H9 (cell line): ENCODE measurements at regions not wholly inside any gene's neighbourhood (a gene's known extent, or its start where the extent isn't known, plus 50 kb on each side); places are given as distances from the start of the nearest gene placed in this dataset.
"Not testable (repeated sequence)": the region's sequence is repeated elsewhere in the genome, so short reads cannot be mapped to it uniquely, and the experiment has no call there.

Experiments
- DNase-seq: peaks from one replicate; pipeline ENCODE4 v3.0.0-alpha.2; 2017
- H2AFZ ChIP-seq: one replicate; pipeline ENCODE4 v1.6.1; 2013; ENCODE audit warnings: mild to moderate bottlenecking, low read length, control low read depth, moderate library complexity
- H2AK5ac ChIP-seq: 2 replicates; pipeline ENCODE4 v1.6.1; 2013; ENCODE audit warnings: low read length, control low read depth, mixed read lengths; ENCODE audit not compliant: insufficient read length
- H2BK120ac ChIP-seq: one replicate; pipeline ENCODE4 v1.6.1; 2013; ENCODE audit warnings: low read depth, mild to moderate bottlenecking, low read length, control low read depth, inconsistent platforms; ENCODE audit not compliant: poor library complexity, severe bottlenecking
- H2BK12ac ChIP-seq: 2 replicates; pipeline ENCODE4 v1.6.1; 2013; ENCODE audit warnings: low read length, control low read depth, mixed read lengths, low read depth; ENCODE audit not compliant: insufficient read length
- H2BK15ac ChIP-seq: 2 replicates; pipeline ENCODE4 v1.6.1; 2013; ENCODE audit warnings: low read depth, low read length, control low read depth
- H2BK20ac ChIP-seq: one replicate; pipeline ENCODE4 v1.6.1; 2013; ENCODE audit warnings: low read depth, mild to moderate bottlenecking, low read length, control low read depth, inconsistent platforms; ENCODE audit not compliant: poor library complexity, severe bottlenecking
- H2BK5ac ChIP-seq: 2 replicates; pipeline ENCODE4 v1.6.1; 2013; ENCODE audit warnings: low read length, control low read depth, mixed read lengths; ENCODE audit not compliant: insufficient read length
- H3K14ac ChIP-seq: 2 replicates; pipeline ENCODE4 v1.6.1; 2013; ENCODE audit warnings: low read length, control low read depth; ENCODE audit not compliant: insufficient read depth
- H3K18ac ChIP-seq: 2 replicates; pipeline ENCODE4 v1.6.1; 2013; ENCODE audit warnings: low read depth, mild to moderate bottlenecking, mixed read lengths, low read length, control low read depth; ENCODE audit not compliant: insufficient read length
- H3K23ac ChIP-seq: 2 replicates; pipeline ENCODE4 v1.6.1; 2013; ENCODE audit warnings: low read length, control low read depth, mixed read lengths, low read depth; ENCODE audit not compliant: insufficient read length
- H3K23me2 ChIP-seq: 2 replicates; pipeline ENCODE4 v1.6.1; 2013; ENCODE audit warnings: low read depth, mild to moderate bottlenecking, mixed read lengths, low read length, control low read depth; ENCODE audit not compliant: insufficient read length, poor library complexity, severe bottlenecking
- H3K27ac ChIP-seq: 2 replicates; pipeline ENCODE4 v1.5.1; 2013; ENCODE audit warnings: low read length, control low read depth, mixed read lengths, low read depth; ENCODE audit not compliant: insufficient read length
- H3K27me3 ChIP-seq: 2 replicates; pipeline ENCODE4 v1.6.1; 2013; ENCODE audit warnings: low read length, control low read depth, inconsistent platforms; ENCODE audit not compliant: insufficient read depth
- H3K4ac ChIP-seq: 2 replicates; pipeline ENCODE4 v1.6.1; 2013; ENCODE audit warnings: low read depth, mild to moderate bottlenecking, control low read depth, inconsistent platforms, low read length, moderate library complexity
- H3K4me1 ChIP-seq: 2 replicates; pipeline ENCODE4 v1.6.1; 2013; ENCODE audit warnings: low read length, control low read depth, inconsistent platforms; ENCODE audit not compliant: insufficient read depth
- H3K4me2 ChIP-seq: 2 replicates; pipeline ENCODE4 v1.6.1; 2013; ENCODE audit warnings: low read length, control low read depth, mixed read lengths; ENCODE audit not compliant: insufficient read length, insufficient read depth
- H3K56ac ChIP-seq: 2 replicates; pipeline ENCODE4 v1.6.1; 2013; ENCODE audit warnings: low read depth, mild to moderate bottlenecking, mixed read lengths, low read length, control low read depth; ENCODE audit not compliant: insufficient read length
- H3K79me1 ChIP-seq: 2 replicates; pipeline ENCODE4 v1.6.1; 2013; ENCODE audit warnings: low read depth, mild to moderate bottlenecking, moderate library complexity, low read length, control low read depth, inconsistent platforms; ENCODE audit not compliant: insufficient read depth, poor library complexity, severe bottlenecking
- H3K79me2 ChIP-seq: 2 replicates; pipeline ENCODE4 v1.6.1; 2013; ENCODE audit warnings: low read length, control low read depth, inconsistent platforms; ENCODE audit not compliant: insufficient read depth
- H3K9ac ChIP-seq: 2 replicates; pipeline ENCODE4 v1.6.1; 2013; ENCODE audit warnings: low read length, control low read depth, mixed read lengths; ENCODE audit not compliant: insufficient read length; ENCODE audit errors: extremely low read depth
- H3K9me3 ChIP-seq: one replicate; pipeline ENCODE4 v1.6.1; 2013; ENCODE audit warnings: low read depth, low read length, inconsistent platforms; ENCODE audit not compliant: control insufficient read depth
- H3T11ph ChIP-seq: one replicate; pipeline ENCODE4 v1.6.1; 2013; ENCODE audit warnings: mild to moderate bottlenecking, low read length, control low read depth, inconsistent platforms
- H4K20me1 ChIP-seq: one replicate; pipeline ENCODE4 v1.6.1; 2013; ENCODE audit not compliant: control insufficient read depth, insufficient read length, insufficient read depth
- H4K5ac ChIP-seq: 2 replicates; pipeline ENCODE4 v1.6.1; 2013; ENCODE audit warnings: low read depth, mild to moderate bottlenecking, mixed read lengths, low read length, control low read depth; ENCODE audit not compliant: insufficient read length
- H4K8ac ChIP-seq: replicated peaks from 2 replicates; pipeline ENCODE4 v1.6.1; 2013; ENCODE audit warnings: low read length, control low read depth, mixed read lengths, low read depth; ENCODE audit not compliant: insufficient read length
- H4K91ac ChIP-seq: 2 replicates; pipeline ENCODE4 v1.6.1; 2013; ENCODE audit warnings: low read depth, mild to moderate bottlenecking, moderate library complexity, mixed read lengths, low read length, control low read depth; ENCODE audit not compliant: insufficient read length
- H3K27ac Mint-ChIP-seq, 3 experiments: 2 replicates in 2 of 3; 3 replicates in 1 of 3; pipeline ENCODE4 v1.8.0; 2020 to 2021; ENCODE audit warnings: mixed read lengths in 3 of 3, mild to moderate bottlenecking in 1 of 3, moderate library complexity in 1 of 3
- H3K27me3 Mint-ChIP-seq: 2 replicates; pipeline ENCODE4 v1.8.0; 2021; ENCODE audit warnings: low read depth, mild to moderate bottlenecking, moderate library complexity, mixed read lengths
- H3K36me3 Mint-ChIP-seq, 3 experiments: 2 replicates in 2 of 3; 3 replicates in 1 of 3; pipeline ENCODE4 v1.8.0; 2020 to 2021; ENCODE audit warnings: low read depth in 3 of 3, mixed read lengths in 3 of 3; ENCODE audit not compliant: insufficient read depth in 1 of 3
- H3K4me1 Mint-ChIP-seq, 2 experiments: 2 replicates each; pipeline ENCODE4 v1.8.0; 2020; ENCODE audit warnings: mixed read lengths in 2 of 2
- H3K4me3 Mint-ChIP-seq, 2 experiments: 2 replicates in 1 of 2; 3 replicates in 1 of 2; pipeline ENCODE4 v1.8.0; 2020 to 2021; ENCODE audit warnings: mild to moderate bottlenecking in 2 of 2, mixed read lengths in 2 of 2, moderate library complexity in 1 of 2
- H3K9me3 Mint-ChIP-seq, 2 experiments: 2 replicates in 1 of 2; 3 replicates in 1 of 2; pipeline ENCODE4 v1.8.0; 2020; ENCODE audit warnings: mild to moderate bottlenecking in 2 of 2, mixed read lengths in 2 of 2, moderate library complexity in 1 of 2
- CTCF ChIP-seq: fragments of 200-600 bp; sonication (generic); conservative IDR thresholded peaks from 3 replicates; pipeline ENCODE4 v1.8.0; 2021; ENCODE audit warnings: antibody characterized with exemption, mild to moderate bottlenecking
- WGBS: extraction: QIAGEN DNeasy Blood & Tissue Kit; methylation state at CpG from one replicate; pipeline ENCODE4 v1.1.7; 2013; ENCODE audit warnings: missing lambda C conversion rate, low lambda C conversion rate, mixed read lengths; ENCODE audit not compliant: insufficient read length; ENCODE audit errors: extremely low coverage; 5-methylcytosine and 5-hydroxymethylcytosine counted together

DNA sequence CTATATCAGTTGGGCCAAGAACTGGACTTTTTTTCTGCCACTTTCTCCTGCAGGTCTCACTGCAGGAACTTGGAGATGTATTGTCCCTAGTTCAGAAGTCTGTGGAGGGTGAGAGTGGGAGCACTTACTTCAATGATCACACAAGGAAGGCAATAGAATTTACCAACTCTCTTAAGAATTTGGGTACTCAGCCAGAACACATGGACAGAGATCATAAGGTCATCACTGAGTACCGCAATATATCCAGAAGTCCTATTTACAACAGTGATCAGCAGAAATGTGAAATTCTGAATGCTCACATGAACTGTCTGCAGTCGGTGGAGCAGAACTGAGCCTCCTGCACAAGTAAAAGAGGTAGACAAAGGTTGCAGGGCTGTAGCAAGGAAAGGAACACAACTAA lies 101.0 kb downstream of the FAM114A2 start:
- no peak overlapping the region for H3K23ac ChIP-seq
- no peak overlapping the region for H4K5ac ChIP-seq
- H3K9ac ChIP-seq: no peak overlapping the region
- H3K79me1 ChIP-seq: no peaks in the 10 kb centered on the region
- WGBS: no CpG with 5 or more reads among the region's 2 CpGs
- no peak overlapping the region for H2AFZ ChIP-seq
- H3K27me3 ChIP-seq: no peaks in the 10 kb centered on the region
- Mint-ChIP-seq H3K9me3 (peaks cover 82 to 83% of the 10 kb centered on the region in 2 experiments), H3K4me1 (peaks cover 15 to 37% of the 10 kb centered on the region in 2 experiments), H3K36me3 (peaks cover 45 to 89% (median 63%) of the 10 kb centered on the region in 3 experiments), H3K27me3 (no peaks in the 10 kb centered on the region; the same call in 1 of the 2 replicates), H3K27ac (peak overlapping the region; percentile 17 to 87 (median 55); a peak in 4 of 7 replicates), H3K4me3 (no peak overlapping the region)
- H2BK12ac ChIP-seq: no peak overlapping the region
- no peak for DNase-seq
- H3K14ac ChIP-seq: no peak overlapping the region
- H4K8ac ChIP-seq: no peak overlapping the region
- H3K56ac ChIP-seq: no peak overlapping the region
- TF ChIP-seq CTCF: no peak
- H2BK20ac ChIP-seq: no peak overlapping the region
- H2BK15ac ChIP-seq: no peak overlapping the region
- no peak overlapping the region for H3T11ph ChIP-seq
- H4K91ac ChIP-seq: no peak overlapping the region
- no peak overlapping the region for H3K18ac ChIP-seq
- no peak overlapping the region for H2AK5ac ChIP-seq
- peak overlapping the region; percentile 13 for H3K27ac ChIP-seq
- no peak overlapping the region for H2BK120ac ChIP-seq
- H3K79me2 ChIP-seq: no peaks in the 10 kb centered on the region
- no peak overlapping the region for H3K4me2 ChIP-seq
- H3K23me2 ChIP-seq: no peaks in the 10 kb centered on the region
- peaks cover 34% of the 10 kb centered on the region for H3K9me3 ChIP-seq
- no peak overlapping the region for H2BK5ac ChIP-seq
- no peaks in the 10 kb centered on the region for H4K20me1 ChIP-seq
- H3K4me1 ChIP-seq: no peaks in the 10 kb centered on the region; the same call in 1 of the 2 replicates
- H3K4ac ChIP-seq: no peak overlapping the region

DNA sequence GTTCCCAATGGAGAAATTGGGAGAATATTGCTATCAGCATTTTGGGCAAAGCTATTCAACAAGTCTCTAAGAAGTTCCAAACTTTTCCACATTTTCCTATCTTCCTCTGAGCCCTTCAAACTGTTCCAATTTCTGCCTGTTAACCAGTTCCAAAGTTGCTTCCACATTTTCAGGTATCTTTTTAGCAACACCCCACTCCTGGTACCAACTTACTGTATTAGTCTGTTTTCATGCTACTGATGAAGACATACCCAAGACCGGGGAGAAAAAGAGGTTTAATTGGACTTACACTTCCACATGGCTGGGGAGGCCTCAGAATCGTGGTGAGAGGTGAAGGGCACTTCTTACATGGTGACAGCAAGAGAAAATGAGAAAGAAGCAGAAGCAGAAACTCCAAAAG lies 103.6 kb downstream of the FAM114A2 start:
- H3K23ac ChIP-seq, H4K91ac ChIP-seq, H3K27ac ChIP-seq, H3K56ac ChIP-seq, H3K4me2 ChIP-seq, H4K8ac ChIP-seq, H3K14ac ChIP-seq, H3K18ac ChIP-seq, DNase-seq, H3K27me3 Mint-ChIP-seq, H3K4me1 ChIP-seq, H4K5ac ChIP-seq, H4K20me1 ChIP-seq, H3K79me2 ChIP-seq, H2BK15ac ChIP-seq, H3K4me3 Mint-ChIP-seq, H3K9ac ChIP-seq, H2BK5ac ChIP-seq, H2BK120ac ChIP-seq, H3K27ac Mint-ChIP-seq, H3K4ac ChIP-seq, H3K23me2 ChIP-seq, H3K79me1 ChIP-seq, H3T11ph ChIP-seq, H2BK20ac ChIP-seq, H2AFZ ChIP-seq, H2BK12ac ChIP-seq, H2AK5ac ChIP-seq, H3K27me3 ChIP-seq: not testable (repeated sequence)
- peaks cover 23% of the 10 kb centered on the region for H3K9me3 ChIP-seq
- Mint-ChIP-seq H3K9me3 (peaks cover 58 to 61% of the 10 kb centered on the region in 2 experiments), H3K4me1 (peaks cover 15 to 26% of the 10 kb centered on the region in 2 experiments), H3K36me3 (peaks cover 29 to 74% (median 41%) of the 10 kb centered on the region in 3 experiments)
- WGBS: no CpG with 5 or more reads among the region's 2 CpGs
